ENCODE measurements at regions not wholly inside any gene's neighbourhood (a gene's known extent, or its start where the extent isn't known, plus 50 kb on each side); places are given as distances from the start of the nearest gene placed in this dataset.
A peak's percentile ranks its signal among the peaks of the same experiment; 100 is the strongest.

- TF ChIP-seq RFXANK (CRISPR knock-in tag; IDR thresholded peaks at IDR 0.05): no peak
- TF ChIP-seq AGO2 (optimal IDR thresholded peaks at IDR 0.05; ENCODE audit: low read depth, low read length): no peak
- peak; percentile 72; the same call in 1 of the 2 replicates for TF ChIP-seq ZSCAN9 (CRISPR knock-in tag; IDR thresholded peaks at IDR 0.05; ENCODE audit: borderline replicate concordance)
- TF ChIP-seq MXD1 (CRISPR knock-in tag; IDR thresholded peaks at IDR 0.05): no peak
- TF ChIP-seq ZNF644 (CRISPR knock-in tag; IDR thresholded peaks at IDR 0.05; ENCODE audit: low read depth): 0 out of 2 replicates have a peak, but pooled peaks have one; percentile 7
- TF ChIP-seq SCMH1 (CRISPR knock-in tag; IDR thresholded peaks at IDR 0.05; ENCODE audit: borderline replicate concordance): no peak
- no peak for TF ChIP-seq NONO (IDR thresholded peaks at IDR 0.05)
- no peak for TF ChIP-seq NONO (CRISPR knock-in tag; conservative IDR thresholded peaks at IDR 0.05)
- TF ChIP-seq ZNF775 (CRISPR knock-in tag; IDR thresholded peaks at IDR 0.05; ENCODE audit: borderline replicate concordance): no peak
- TF ChIP-seq ZSCAN22 (CRISPR knock-in tag; IDR thresholded peaks at IDR 0.05): no peak
- peak; percentile 57 for TF ChIP-seq ZFY (CRISPR knock-in tag; IDR thresholded peaks at IDR 0.05)
- peak; percentile 85 for TF ChIP-seq IKZF5 (CRISPR knock-in tag; IDR thresholded peaks at IDR 0.05)
- no peak for TF ChIP-seq ZNF280B (CRISPR knock-in tag; IDR thresholded peaks at IDR 0.05; ENCODE audit: borderline replicate concordance)
- TF ChIP-seq LCORL (IDR thresholded peaks at IDR 0.05): no peak; the same call in 1 of the 2 replicates
- peak; percentile 50; the same call in 1 of the 2 replicates for TF ChIP-seq LCORL (CRISPR knock-in tag; IDR thresholded peaks at IDR 0.05)
- TF ChIP-seq JARID2 (CRISPR knock-in tag; IDR thresholded peaks at IDR 0.05; ENCODE audit: insufficient replicate concordance): no peak
- TF ChIP-seq MEIS1 (CRISPR knock-in tag; IDR thresholded peaks at IDR 0.05; ENCODE audit: borderline replicate concordance): no peak; the same call in 1 of the 2 replicates
- no peak for TF ChIP-seq BHLHE40 (IDR thresholded peaks at IDR 0.05; ENCODE audit: low read length)
- no peak for TF ChIP-seq AFF4 (CRISPR knock-in tag; IDR thresholded peaks at IDR 0.05)
- TF ChIP-seq PCBP1 (IDR thresholded peaks at IDR 0.05; ENCODE audit: borderline replicate concordance, low read depth, low read length): no peak
- TF ChIP-seq ATM (IDR thresholded peaks at IDR 0.05; ENCODE audit: borderline replicate concordance): no peak
Measured at GRCh38 chr3:27623085-27623753, 98.9 kb downstream of the EOMES start (continued).
